Amniotic stem cell (primary cell): ENCODE measurements at regions not wholly inside any gene's neighbourhood (a gene's known extent, or its start where the extent isn't known, plus 50 kb on each side); places are given as distances from the start of the nearest gene placed in this dataset.
"Not testable (repeated sequence)": the region's sequence is repeated elsewhere in the genome, so short reads cannot be mapped to it uniquely, and the experiment has no call there.

Experiments used
- DNase-seq: peaks from one replicate; lab custom pipeline; 2025; lab: John Stamatoyannopoulos, UW

DNA sequence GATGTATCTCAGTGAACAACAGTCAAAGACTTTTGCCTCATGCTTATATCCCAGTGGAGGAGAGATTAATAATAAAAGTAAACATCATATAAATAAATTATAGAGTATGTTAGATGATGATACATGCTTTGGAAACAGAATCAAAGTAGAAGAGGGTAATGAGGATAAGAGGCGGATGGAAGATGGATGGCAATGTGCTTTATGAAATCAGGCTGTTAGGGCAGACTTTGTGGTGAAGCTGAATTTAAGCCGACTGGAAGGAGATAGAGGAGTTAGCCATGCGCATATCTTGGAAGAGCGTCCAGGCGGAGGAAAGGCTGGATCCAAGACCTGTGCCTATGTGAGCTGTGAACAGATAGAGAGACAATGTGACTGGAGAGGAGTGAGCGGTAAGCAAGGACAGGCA, 74.9 kb upstream of the GUCY1A1 start:
- DNase-seq = no peak

DNA sequence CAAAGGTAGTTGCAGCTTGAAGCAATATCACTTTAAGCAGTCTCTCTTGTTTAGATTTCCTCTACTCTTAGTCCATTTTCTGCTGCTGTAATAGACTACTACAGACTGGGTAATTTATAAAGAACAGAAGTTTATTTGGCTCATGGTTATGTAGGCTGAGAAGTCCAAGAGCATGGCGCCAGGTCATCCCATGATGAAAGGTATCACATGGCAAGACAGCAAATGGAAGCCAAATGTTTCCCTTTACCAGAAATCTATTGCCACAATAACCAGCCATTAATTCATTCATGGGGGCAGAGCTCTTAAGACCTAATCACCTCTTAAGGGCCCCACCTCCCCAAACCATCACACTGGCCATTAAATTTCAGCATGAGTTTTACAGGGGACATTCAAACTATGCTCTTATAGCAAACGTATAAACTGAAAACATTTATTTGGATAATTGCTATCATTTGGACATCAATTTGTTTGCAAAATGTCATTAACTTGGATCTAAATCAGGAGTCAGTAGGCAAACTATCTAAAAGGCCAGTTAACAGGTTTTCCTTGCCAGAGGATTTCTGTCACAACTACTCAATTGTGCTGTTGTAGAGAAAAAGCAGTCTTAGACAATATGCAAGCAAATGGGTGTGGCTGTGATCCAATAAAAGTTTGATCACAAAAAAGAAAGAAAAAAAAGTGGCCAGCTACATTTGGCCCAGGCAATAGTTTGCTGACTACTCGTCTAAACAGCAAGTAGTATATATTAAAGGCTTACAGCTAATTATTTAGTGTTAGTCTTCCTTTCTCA, 75.7 kb upstream of the GUCY1A1 start:
- no peak for DNase-seq

DNA sequence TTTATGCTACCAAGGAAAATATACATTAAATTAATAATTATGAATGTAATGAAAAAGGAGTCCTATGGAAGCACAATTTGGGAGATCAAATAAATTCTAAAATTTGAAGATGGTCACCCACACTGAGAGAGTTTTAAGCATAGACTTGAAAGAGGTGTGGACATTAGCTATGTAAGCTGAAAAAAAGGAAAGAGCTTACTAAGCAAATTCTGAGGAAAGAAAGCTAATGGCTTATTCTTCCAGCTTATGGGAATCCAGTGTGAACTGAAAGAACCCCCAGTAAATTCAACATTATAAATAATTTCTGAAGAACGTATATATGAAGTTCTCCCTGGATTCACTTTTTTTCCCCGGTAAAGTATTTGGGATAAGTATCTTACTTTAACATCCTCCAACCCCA, 78.2 kb upstream of the GUCY1A1 start:
- no peak for DNase-seq

DNA sequence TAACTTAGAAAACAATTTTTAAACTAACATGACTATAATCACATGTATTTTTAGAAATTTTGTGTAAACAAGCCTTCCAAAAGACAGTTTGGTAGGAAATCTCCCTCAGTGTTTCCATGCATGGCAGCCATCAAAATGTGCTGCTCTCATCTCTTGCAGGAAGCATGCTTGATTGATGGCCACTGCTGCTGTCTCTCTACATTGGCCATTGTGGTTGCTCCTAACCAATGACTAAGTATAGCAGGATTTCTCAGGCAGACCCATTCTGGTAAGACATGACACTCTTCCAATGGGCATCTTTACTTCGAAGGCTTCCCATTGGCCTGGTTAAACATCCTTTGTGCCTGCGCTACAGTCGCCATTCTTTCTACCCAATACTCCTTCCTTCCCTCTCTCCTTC, 78.9 kb upstream of the GUCY1A1 start:
- DNase-seq = no peak

DNA sequence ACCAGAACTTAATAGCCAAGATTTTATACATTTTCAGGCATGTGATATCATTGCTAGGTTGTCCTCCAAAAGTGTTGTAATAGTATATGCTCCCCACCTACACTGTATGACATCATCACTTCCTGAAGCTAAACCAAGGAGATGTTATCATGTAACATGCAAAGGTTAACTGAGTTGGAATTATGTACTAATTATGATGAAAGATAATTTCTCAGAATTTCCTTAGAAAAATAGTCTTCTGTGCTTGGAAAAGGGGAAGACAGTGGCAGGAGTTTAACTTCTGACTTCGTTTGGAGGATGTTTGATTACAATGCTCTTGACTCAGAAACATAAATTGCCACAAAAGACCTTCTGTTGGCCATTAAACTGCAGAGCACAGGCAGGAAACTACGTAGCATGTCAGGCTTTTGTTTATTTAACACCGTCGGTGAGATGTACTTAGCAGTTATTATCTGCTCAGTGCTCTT, 83.6 kb upstream of the GUCY1A1 start:
- DNase-seq = no peak

DNA sequence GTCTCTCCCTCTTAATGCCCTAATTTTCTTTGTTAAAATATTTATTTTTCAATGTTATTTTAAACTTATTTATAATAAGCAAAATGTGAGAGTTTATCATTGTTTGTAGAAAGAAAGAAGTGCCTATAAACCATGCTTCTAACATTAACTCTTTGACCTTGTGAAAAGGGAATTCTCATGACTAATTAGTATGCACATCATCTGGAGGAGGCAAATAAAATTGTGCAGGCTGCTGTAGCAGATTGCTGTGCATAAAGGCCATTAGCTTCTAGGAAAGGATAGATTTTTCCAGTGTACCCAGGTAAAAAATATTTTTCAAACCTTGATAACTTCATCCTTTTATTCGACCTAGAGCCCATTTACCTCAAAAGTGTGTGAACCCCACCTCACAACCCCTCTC, 84.6 kb upstream of the GUCY1A1 start:
- DNase-seq = no peak

DNA sequence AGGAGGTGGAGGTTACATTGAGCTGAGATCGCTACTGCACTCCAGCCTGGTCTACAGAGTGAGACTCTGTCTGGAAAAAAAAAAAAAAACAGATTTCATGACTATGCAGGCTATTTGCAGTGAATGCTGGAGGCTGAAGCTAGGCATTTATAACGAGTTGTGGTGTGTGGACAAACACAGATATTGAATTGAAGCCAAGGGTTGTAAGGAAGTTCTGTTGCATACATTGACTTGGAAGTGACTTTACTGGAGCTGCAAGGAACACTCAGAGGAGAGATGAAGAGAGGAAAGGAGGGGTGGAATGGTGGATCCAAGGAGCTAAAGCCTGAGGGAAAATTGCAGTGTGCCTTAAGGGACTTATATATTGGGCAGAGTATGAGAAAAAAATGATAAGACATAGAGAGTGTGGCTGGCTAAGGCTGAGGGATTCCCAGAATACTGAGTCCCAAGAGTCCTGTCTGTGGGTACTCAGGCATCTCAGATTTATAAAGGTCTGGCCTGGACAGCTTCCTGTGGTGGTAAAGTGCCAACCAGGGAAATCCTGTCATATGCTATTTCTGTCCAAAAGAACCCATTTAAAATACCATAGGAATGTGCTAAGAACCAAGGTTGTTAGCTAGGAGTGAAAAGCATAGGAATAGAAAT, 87.8 kb upstream of the GUCY1A1 start:
- no peak for DNase-seq

DNA sequence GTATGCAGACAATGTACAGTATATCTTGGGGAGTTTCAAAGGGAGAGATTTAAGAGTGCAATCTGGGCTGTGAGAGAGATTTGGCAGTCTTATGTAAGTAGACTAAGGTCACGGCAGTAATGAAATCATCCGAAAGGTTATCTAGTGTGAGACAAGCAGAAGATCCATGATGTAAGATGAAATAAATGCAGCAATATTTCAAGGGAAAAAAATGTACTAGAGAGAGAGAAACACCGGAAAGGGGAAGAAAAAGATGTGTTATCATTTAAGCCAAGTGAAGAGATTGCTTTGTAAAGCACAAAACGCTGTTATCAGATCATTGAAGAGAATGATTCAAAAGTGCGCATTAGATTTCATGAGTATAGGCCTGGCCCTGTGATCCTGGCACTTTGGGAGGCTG, 88.4 kb upstream of the GUCY1A1 start:
- DNase-seq = no peak

DNA sequence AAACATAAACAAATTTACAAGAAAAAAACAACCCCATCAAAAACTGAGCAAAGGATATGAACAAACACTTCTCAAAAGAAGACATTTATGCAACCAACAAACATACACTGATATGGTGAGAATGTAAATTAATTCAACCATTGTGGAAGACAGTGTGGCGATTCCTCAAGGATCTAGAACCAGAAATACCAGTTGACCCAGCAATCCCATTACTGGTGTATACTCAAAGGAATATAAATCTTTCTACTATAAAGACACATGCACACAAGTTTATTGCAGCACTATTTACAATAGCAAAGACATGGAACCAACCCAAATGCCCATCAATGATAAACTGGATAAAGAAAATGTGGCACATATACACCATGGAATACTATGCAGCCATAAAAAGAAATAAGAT, 92.3 kb upstream of the GUCY1A1 start:
- DNase-seq = not testable (repeated sequence)

DNA sequence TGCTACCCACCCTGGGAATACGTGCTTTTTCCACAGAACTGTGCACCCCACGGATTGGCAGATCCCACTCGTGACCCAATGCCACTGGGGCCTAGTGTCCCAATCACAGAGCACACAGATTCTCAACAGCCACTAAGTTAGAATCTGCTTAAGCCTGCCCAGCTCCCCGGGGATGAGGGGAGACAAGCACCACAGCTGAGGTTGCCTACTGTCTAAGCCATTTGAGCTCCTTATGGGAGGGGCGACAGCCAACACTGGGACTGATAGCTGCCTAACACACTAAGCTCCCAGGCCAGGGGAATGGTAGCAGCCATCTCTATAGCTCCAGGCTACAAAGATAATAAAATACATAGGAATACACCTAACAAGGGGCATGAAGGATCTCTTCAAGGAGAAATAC, 93.5 kb upstream of the GUCY1A1 start:
- DNase-seq = no peak

DNA sequence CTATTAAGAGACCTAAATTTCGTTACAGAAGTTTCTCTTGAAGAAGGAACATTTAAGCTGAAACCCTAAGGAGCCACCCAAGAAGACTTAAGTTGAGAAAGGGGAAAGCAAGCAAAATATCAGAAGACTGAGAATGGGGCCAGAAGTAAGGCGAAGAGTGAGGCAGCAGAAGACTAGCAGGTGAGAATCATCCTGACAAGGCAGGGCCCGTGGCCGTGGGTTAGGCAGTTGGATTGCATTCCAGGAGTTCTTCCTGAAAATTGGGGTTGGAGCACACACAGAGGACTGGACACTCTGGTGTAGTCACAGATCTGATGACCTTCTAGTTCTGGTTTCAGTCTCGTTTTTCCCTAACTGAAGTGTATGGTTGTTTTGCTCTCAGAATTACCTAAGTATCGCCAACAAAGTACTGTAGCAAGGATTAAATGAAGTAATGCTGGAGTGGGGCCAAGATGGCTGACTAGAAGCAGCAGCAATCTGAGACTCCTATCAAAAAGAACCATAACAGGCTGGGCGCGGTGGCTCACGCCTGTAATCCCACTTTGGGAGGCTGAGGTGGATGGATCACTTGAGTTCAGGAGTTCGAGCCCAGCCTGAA, 94.4 kb upstream of the GUCY1A1 start:
- DNase-seq = no peak

DNA sequence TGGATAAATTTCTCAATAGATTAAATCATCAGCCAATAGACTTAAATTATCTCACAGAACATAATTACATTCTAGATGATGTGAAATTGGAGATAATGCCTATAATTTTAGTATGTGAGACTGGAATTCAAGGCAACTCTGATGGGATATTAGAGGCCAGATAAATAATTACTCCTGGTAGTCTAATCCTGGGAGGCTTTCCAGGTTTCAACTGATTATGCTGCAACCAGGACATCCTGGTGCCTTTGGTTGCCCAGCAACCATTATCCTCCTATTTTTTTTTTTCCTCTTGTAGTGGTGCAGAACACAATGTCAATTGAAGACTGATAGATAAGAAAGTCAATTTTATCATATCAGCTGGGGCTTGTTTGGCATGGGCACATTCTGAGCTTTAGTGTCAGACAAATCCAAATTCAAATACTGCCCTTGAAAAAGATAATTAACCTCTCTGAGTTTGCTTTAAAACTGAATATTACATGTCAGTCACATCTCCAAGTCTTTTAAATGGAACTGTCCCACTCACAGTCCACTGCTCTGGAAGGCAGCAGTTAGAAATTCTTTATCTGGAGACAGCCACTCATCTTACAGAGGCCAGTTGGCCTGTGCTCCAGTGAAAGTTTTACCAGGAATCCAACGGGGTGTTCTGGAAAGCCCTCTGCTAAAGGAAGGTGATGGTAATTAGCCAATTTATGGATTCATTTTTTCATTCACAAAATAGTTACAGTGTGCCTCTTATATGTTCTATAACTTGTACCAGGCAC, 95.3 kb upstream of the GUCY1A1 start:
- DNase-seq = no peak

DNA sequence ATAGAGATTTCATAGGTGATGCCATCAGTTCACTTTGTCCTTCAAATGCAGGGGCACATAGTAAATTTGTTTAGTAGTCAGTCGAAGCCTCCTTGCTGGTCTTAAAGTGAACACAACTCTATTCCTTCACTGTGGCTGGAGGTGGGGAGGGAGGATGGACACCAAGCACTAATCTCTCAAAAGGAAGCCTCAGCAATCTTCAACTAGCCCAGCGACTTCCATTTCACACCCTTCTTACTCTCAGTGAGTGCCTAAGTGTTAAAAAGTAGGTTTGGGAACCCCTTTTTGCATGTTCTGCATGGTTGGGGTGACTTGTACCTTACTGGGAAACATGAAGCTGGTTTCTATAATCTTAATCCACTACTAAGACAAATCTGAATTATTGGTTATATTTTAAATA, 96.0 kb upstream of the GUCY1A1 start:
- no peak for DNase-seq

DNA sequence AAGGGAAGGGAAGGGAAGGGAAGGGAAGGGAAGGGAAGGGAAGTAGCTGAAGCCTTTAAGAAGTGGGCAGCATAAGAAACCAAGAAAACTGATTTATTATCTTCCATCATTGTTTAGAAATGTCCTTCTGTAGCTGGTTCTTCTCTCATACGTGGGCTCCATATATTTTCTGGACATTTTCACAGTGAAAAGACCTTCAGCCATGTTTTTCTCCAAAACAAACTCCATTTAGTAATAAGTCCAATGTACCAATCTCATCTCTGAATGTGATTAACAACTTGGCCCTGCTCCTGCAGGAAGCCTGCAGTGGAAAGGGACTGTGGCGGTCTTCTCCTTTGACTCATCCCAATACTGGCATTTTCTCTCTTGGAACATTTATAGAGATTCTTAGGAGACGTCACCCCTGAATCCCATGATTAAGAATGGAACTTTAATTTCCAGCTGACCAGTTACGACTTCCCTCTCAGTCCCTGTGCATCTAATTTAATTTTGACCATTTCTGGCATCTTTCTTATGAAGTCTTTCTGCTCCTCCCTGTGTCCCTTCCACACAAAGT, 96.6 kb upstream of the GUCY1A1 start:
- DNase-seq = no peak

DNA sequence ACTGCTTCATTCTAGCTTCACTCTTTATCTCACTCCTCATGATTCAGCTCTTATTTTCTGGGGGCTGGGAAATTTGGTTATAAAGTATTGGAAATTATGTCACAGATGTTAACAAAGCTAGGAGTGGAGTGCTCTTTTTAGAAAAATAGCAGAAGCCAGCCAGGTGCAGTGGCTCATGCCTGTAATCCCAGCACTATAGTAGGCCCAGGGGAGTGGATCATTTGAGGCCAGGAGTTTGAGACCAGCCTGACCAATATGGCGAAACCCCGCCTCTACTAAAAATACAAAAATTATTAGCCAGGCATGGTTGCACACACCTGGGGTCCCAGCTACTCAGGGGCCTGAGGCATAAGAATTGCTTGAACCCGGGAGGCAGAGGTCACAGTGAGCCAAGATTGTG, 97.2 kb upstream of the GUCY1A1 start:
- no peak for DNase-seq

DNA sequence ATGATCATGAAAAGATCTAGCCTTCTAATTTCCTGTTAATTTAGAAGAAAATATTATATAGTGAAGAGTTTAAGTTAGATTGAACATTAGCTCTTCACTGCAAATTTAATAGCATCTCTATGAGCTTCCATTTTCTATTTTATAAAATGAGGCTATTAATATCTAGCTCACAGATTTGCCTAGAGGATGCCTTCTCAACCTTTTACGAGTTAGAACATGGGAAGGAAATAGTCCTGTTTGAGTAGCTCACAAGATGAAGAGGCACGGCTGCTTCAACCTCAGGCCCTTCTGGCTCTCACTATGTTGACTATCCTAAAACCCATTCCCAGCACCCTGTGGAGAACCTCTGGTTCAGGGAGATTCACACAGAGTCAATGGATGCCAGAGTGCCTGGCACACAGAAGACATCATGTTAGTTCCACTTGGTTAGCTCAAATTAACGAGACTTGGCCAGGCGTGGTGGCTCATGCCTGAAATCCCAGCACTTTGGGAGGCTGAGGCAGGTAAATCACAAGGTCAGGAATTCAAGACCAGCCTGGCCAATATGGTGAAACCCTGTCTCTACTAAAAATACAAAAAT, 97.9 kb upstream of the GUCY1A1 start:
- DNase-seq = no peak

DNA sequence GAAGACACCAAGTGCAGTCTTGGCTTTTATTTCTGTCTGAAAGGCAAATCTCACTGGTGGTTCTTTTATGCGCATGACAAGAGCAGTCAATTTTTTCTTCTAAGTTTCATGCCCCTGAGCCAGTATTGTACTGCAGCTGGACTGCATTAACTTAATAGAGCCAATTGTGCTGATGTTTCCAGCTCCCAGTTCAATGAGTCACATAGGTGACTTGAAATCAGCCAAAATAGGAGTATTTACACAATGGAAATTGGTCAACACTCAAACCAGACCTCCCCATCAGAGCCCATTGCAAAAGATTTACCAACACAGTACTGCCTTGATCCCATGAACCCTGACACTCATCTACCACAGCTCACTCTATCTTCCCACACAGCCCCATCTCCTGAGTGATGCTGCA, 100.3 kb upstream of the GUCY1A1 start:
- no peak for DNase-seq

DNA sequence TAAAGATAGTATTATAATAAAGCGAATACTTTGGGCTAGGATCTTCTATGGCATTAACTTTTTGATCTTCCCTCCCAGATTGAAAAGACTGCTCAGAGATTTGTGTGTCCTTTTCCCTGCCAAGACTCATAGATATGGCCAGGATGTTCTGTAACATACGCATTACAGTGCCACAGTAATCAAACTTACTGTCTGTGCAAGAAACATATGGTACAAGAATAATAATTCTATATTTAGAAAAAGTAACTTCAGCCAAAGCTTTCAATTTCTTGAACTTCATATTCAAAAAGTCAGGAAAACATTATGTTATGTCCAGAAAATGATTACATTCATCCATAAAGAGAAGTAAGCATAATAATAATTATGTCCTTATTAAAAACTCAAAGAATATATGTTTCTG, 100.9 kb upstream of the GUCY1A1 start:
- no peak for DNase-seq

DNA sequence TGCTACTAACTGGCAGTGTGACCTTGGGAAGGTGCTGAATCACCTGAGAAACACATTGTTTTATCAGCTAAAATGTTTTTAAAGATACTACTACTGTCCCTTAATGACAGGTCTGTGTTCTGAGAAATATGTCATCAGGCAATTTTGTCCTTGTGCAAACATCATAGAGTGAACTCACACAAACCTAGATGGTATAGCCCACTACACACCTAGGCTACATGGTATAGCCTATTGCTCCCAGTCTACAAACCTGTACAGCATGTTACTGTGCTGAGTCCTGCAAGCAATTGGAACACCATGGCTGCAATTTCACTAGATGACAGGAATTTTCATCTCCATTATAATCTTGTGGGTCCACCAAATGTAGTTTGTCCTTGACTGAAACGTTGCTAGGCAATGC, 101.3 kb upstream of the GUCY1A1 start:
- no peak for DNase-seq

DNA sequence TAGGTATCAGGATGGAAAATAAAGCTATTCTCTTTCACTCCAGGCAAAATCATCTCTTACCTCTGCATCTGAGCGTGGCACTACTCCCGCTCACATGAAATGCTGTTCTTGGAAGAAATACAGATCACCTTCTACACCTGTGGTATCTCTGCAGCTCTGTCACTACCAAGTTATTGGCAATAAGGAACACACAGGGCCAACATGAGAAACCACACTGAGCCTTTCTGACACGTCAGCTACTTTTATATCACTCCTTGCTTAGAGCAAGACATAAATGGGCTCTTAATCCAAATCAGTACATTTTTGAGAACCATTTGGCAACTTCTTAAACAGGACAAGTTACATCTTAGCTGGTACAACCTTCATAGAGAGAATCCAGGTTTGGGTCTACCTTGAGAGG, 101.8 kb upstream of the GUCY1A1 start:
- DNase-seq = no peak

DNA sequence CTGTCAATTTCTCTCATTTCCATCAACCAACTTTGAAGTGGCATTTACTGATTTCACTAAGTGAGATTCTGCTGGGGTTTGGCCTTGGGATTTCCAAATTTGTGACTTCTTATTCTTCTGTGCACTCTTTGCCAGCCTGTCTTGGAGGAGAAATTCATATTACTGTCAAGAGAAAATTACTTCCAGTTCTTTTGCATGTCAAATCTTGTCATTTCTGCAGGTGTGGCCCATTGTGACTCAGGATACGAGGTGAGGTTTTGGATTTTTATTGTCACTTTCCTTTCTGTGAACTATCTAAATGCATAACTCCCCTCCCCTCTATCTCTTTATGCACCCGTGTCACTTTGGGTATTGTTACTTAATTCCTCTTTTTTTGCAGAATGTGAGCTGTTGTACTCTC, 102.6 kb upstream of the GUCY1A1 start:
- DNase-seq = no peak

DNA sequence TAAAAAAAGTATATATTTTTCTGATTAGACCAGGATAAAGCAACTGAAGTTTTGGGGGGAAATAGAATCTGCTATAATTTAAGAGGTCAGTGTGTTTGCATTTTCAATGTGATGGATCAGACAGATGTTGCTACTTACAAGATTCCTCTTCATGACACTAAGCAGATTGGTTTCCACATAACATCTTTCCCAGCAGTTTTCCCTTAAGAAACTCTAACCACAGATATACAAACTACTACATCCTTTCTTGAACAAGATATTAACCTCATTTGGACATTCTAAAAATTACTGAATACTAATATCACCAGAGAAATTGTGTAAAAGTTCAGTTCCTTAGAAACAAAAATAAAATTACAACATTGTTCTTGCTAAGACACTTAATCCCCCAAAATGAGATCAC, 106.7 kb upstream of the GUCY1A1 start:
- no peak for DNase-seq
